HEK293 (cell line): ENCODE measurements at regions not wholly inside any gene's neighbourhood (a gene's known extent, or its start where the extent isn't known, plus 50 kb on each side); places are given as distances from the start of the nearest gene placed in this dataset.

Experiments used
- CTCF ChIA-PET: fragments of 350-600 bp; formaldehyde crosslinking; extraction: SDS; loops from one replicate; lab custom pipeline; 2021; ENCODE audit warnings: antibody characterized with exemption; lab: Yijun Ruan, JAX
- POLR2A ChIA-PET: fragments of 300-600 bp; formaldehyde crosslinking; extraction: SDS; loops from one replicate; lab custom pipeline; 2020; ENCODE audit warnings: antibody characterized with exemption, inconsistent platforms; lab: Yijun Ruan, JAX
- H3K27ac ChIP-seq: fragments of 200-500 bp; sonication (Bioruptor generic); 2 replicates; pipeline ENCODE4 v1.5.1; 2014; ENCODE audit warnings: low read depth, low read length, control low read depth, inconsistent platforms; ENCODE audit errors: extremely low read depth
- H3K36me3 ChIP-seq, 2 experiments: fragments of 200-500 bp in 1 of 2; sonication (Bioruptor generic) in 1 of 2; 1 replicate in 1 of 2; 2 replicates in 1 of 2; pipeline ENCODE4 v1.5.1; 2014 to 2017; ENCODE audit warnings: inconsistent platforms in 2 of 2, low read length in 2 of 2; ENCODE audit not compliant: control insufficient read depth in 2 of 2, insufficient read depth in 1 of 2
- H3K4me1 ChIP-seq: fragments of 200-500 bp; sonication (Bioruptor generic); 2 replicates; pipeline ENCODE4 v1.5.1; 2014; ENCODE audit warnings: mild to moderate bottlenecking, low read length, inconsistent platforms; ENCODE audit not compliant: control insufficient read depth, insufficient read depth
- H3K4me3 ChIP-seq: 2 replicates; pipeline ENCODE4 v1.5.1; 2011; ENCODE audit warnings: low read depth, mild to moderate bottlenecking, control low read depth, low read length, moderate library complexity
- H3K9me3 ChIP-seq: fragments of 200-500 bp; sonication (Bioruptor generic); 2 replicates; pipeline ENCODE4 v1.5.1; 2014; ENCODE audit warnings: low read depth, low read length, inconsistent platforms; ENCODE audit not compliant: control insufficient read depth, insufficient read depth
- REPIN1 ChIP-seq: fragments of 450-650 bp; formaldehyde crosslinking; IDR thresholded peaks from 2 replicates; pipeline ENCODE4 v1.5.1; 2017; ENCODE audit warnings: missing biosample characterization, missing genetic modification characterization, low read depth
- ZNF146 ChIP-seq: fragments of 450-650 bp; formaldehyde crosslinking; IDR thresholded peaks from 2 replicates; pipeline ENCODE4 v1.5.1; 2016; ENCODE audit warnings: missing biosample characterization, missing genetic modification characterization
- ZNF394 ChIP-seq: fragments of 450-650 bp; formaldehyde crosslinking; IDR thresholded peaks from 2 replicates; pipeline ENCODE4 v1.5.1; 2016; ENCODE audit warnings: missing biosample characterization, missing genetic modification characterization, mild to moderate bottlenecking, moderate library complexity, borderline replicate concordance
- ZNF404 ChIP-seq: fragments of 450-650 bp; formaldehyde crosslinking; IDR thresholded peaks from 2 replicates; pipeline ENCODE4 v1.5.1; 2017; ENCODE audit warnings: missing biosample characterization, missing genetic modification characterization
- ZNF555 ChIP-seq: fragments of 450-650 bp; formaldehyde crosslinking; conservative IDR thresholded peaks from 2 replicates; pipeline ENCODE4 v1.5.1; 2017; ENCODE audit warnings: missing biosample characterization, mild to moderate bottlenecking, missing genetic modification characterization, inconsistent platforms
- ZNF664 ChIP-seq: fragments of 450-650 bp; formaldehyde crosslinking; IDR thresholded peaks from 2 replicates; pipeline ENCODE4 v1.5.1; 2016; ENCODE audit warnings: missing biosample characterization, missing genetic modification characterization
- TF ChIP-seq, protein P1 (sequence below): fragments of 450-650 bp; formaldehyde crosslinking; IDR thresholded peaks from 2 replicates; pipeline ENCODE4 v1.5.1; 2016; ENCODE audit warnings: missing biosample characterization, missing genetic modification characterization, borderline replicate concordance
- TF ChIP-seq, protein P2 (sequence below): fragments of 450-650 bp; formaldehyde crosslinking; IDR thresholded peaks from 2 replicates; pipeline ENCODE4 v1.5.1; 2017; ENCODE audit warnings: missing biosample characterization, missing genetic modification characterization
- TF ChIP-seq, protein P3 (sequence below): fragments of 450-650 bp; formaldehyde crosslinking; IDR thresholded peaks from 2 replicates; pipeline ENCODE4 v1.5.1; 2016; ENCODE audit warnings: missing biosample characterization, missing genetic modification characterization, borderline replicate concordance
- TF ChIP-seq, protein P4 (sequence below): fragments of 450-650 bp; formaldehyde crosslinking; conservative IDR thresholded peaks from 2 replicates; pipeline ENCODE4 v1.5.1; 2016; ENCODE audit warnings: low read depth, missing biosample characterization, missing genetic modification characterization

DNA sequence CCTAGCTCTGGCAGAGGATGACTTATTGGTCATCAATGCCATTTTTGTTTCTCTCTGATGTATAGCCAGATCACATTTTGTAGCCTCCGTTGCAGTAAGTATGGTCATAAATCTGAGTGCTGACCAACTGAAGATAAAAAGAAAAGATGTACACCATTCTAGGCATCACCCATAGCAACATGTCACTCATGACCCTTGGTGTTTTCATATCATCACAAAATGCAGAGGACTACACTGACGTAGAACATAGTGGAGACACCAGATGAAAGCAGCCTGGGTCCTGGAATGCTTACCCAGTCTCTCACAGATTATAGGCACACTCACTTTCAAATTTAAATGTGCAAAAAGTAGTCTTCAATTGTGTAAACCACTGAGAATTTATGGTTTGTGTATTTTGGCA lies 172.8 kb downstream of the PDHA2 start (continued):
- TF ChIP-seq, protein P1, sequence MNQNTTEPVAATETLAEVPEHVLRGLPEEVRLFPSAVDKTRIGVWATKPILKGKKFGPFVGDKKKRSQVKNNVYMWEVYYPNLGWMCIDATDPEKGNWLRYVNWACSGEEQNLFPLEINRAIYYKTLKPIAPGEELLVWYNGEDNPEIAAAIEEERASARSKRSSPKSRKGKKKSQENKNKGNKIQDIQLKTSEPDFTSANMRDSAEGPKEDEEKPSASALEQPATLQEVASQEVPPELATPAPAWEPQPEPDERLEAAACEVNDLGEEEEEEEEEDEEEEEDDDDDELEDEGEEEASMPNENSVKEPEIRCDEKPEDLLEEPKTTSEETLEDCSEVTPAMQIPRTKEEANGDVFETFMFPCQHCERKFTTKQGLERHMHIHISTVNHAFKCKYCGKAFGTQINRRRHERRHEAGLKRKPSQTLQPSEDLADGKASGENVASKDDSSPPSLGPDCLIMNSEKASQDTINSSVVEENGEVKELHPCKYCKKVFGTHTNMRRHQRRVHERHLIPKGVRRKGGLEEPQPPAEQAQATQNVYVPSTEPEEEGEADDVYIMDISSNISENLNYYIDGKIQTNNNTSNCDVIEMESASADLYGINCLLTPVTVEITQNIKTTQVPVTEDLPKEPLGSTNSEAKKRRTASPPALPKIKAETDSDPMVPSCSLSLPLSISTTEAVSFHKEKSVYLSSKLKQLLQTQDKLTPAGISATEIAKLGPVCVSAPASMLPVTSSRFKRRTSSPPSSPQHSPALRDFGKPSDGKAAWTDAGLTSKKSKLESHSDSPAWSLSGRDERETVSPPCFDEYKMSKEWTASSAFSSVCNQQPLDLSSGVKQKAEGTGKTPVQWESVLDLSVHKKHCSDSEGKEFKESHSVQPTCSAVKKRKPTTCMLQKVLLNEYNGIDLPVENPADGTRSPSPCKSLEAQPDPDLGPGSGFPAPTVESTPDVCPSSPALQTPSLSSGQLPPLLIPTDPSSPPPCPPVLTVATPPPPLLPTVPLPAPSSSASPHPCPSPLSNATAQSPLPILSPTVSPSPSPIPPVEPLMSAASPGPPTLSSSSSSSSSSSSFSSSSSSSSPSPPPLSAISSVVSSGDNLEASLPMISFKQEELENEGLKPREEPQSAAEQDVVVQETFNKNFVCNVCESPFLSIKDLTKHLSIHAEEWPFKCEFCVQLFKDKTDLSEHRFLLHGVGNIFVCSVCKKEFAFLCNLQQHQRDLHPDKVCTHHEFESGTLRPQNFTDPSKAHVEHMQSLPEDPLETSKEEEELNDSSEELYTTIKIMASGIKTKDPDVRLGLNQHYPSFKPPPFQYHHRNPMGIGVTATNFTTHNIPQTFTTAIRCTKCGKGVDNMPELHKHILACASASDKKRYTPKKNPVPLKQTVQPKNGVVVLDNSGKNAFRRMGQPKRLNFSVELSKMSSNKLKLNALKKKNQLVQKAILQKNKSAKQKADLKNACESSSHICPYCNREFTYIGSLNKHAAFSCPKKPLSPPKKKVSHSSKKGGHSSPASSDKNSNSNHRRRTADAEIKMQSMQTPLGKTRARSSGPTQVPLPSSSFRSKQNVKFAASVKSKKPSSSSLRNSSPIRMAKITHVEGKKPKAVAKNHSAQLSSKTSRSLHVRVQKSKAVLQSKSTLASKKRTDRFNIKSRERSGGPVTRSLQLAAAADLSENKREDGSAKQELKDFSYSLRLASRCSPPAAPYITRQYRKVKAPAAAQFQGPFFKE (tag by site-specific recombination) = no peak
- no peak for TF ChIP-seq ZNF555 (tag by site-specific recombination)

DNA sequence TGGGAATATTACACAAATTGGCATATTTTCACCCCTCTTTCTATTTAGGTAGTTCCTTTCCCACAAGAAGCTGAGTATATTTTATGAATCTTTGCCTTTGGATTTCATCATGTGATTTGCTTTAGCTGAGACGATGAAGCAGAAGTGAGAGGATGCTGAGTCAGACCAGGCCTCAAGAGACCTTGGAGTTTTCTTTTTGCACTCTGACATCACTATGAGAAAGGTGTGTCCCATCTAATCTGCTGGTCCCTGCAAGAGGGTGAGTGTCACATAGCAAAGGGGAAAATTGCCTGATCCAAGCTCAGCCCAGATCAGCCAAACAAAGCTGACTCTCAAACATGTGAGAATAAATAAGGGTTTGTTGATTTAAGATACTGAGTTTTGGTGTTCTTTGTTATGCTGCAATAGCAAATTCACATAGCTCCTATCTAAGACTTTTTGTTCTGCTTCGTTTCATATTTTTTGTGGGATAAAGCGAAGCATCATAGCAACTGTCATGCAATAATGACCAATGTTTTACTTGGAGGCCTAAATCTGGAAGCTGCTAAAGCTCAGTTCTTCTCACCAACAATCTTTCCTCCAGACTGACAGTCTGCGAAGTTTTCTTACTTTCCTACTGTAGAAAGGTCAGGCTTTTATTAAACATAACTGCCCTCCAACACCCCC lies 176.9 kb downstream of the PDHA2 start:
- Histone ChIP-seq H3K4me1 (no peaks in the 10 kb centered on the region), H3K4me3 (no peak overlapping the region), H3K27ac (no peak overlapping the region), H3K36me3 (no peaks in the 10 kb centered on the region), H3K9me3 (no peaks in the 10 kb centered on the region)
- ChIA-PET CTCF (no interaction called here), POLR2A (no interaction called here)
- TF ChIP-seq, protein P2, sequence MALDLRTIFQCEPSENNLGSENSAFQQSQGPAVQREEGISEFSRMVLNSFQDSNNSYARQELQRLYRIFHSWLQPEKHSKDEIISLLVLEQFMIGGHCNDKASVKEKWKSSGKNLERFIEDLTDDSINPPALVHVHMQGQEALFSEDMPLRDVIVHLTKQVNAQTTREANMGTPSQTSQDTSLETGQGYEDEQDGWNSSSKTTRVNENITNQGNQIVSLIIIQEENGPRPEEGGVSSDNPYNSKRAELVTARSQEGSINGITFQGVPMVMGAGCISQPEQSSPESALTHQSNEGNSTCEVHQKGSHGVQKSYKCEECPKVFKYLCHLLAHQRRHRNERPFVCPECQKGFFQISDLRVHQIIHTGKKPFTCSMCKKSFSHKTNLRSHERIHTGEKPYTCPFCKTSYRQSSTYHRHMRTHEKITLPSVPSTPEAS (tag by site-specific recombination) = no peak
- TF ChIP-seq ZNF664 (tag by site-specific recombination) (no peak), ZNF146 (tag by site-specific recombination) (no peak), REPIN1 (no peak), ZNF404 (tag by site-specific recombination) (no peak), ZNF394 (tag by site-specific recombination) (no peak)
- TF ChIP-seq, protein P3, sequence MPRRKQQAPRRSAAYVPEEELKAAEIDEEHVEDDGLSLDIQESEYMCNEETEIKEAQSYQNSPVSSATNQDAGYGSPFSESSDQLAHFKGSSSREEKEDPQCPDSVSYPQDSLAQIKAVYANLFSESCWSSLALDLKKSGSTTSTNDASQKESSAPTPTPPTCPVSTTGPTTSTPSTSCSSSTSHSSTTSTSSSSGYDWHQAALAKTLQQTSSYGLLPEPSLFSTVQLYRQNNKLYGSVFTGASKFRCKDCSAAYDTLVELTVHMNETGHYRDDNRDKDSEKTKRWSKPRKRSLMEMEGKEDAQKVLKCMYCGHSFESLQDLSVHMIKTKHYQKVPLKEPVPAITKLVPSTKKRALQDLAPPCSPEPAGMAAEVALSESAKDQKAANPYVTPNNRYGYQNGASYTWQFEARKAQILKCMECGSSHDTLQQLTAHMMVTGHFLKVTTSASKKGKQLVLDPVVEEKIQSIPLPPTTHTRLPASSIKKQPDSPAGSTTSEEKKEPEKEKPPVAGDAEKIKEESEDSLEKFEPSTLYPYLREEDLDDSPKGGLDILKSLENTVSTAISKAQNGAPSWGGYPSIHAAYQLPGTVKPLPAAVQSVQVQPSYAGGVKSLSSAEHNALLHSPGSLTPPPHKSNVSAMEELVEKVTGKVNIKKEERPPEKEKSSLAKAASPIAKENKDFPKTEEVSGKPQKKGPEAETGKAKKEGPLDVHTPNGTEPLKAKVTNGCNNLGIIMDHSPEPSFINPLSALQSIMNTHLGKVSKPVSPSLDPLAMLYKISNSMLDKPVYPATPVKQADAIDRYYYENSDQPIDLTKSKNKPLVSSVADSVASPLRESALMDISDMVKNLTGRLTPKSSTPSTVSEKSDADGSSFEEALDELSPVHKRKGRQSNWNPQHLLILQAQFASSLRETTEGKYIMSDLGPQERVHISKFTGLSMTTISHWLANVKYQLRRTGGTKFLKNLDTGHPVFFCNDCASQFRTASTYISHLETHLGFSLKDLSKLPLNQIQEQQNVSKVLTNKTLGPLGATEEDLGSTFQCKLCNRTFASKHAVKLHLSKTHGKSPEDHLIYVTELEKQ (tag by site-specific recombination) = no peak
- TF ChIP-seq, protein P4, sequence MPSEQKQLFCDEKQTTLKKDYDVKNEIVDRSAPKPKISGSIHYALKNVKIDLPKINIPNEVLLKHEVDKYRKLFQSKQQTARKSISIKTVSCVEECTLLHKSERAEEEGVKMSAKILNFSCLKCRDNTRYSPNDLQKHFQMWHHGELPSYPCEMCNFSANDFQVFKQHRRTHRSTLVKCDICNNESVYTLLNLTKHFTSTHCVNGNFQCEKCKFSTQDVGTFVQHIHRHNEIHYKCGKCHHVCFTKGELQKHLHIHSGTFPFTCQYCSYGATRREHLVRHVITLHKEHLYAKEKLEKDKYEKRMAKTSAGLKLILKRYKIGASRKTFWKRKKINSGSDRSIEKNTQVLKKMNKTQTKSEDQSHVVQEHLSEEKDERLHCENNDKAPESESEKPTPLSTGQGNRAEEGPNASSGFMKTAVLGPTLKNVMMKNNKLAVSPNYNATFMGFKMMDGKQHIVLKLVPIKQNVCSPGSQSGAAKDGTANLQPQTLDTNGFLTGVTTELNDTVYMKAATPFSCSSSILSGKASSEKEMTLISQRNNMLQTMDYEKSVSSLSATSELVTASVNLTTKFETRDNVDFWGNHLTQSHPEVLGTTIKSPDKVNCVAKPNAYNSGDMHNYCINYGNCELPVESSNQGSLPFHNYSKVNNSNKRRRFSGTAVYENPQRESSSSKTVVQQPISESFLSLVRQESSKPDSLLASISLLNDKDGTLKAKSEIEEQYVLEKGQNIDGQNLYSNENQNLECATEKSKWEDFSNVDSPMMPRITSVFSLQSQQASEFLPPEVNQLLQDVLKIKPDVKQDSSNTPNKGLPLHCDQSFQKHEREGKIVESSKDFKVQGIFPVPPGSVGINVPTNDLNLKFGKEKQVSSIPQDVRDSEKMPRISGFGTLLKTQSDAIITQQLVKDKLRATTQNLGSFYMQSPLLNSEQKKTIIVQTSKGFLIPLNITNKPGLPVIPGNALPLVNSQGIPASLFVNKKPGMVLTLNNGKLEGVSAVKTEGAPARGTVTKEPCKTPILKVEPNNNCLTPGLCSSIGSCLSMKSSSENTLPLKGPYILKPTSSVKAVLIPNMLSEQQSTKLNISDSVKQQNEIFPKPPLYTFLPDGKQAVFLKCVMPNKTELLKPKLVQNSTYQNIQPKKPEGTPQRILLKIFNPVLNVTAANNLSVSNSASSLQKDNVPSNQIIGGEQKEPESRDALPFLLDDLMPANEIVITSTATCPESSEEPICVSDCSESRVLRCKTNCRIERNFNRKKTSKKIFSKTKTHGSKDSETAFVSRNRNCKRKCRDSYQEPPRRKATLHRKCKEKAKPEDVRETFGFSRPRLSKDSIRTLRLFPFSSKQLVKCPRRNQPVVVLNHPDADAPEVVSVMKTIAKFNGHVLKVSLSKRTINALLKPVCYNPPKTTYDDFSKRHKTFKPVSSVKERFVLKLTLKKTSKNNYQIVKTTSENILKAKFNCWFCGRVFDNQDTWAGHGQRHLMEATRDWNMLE (tag by site-specific recombination) = no peak
